ENCODE measurements at regions not wholly inside any gene's neighbourhood (a gene's known extent, or its start where the extent isn't known, plus 50 kb on each side); places are given as distances from the start of the nearest gene placed in this dataset.
"Not testable (repeated sequence)": the region's sequence is repeated elsewhere in the genome, so short reads cannot be mapped to it uniquely, and the experiment has no call there.

DNA sequence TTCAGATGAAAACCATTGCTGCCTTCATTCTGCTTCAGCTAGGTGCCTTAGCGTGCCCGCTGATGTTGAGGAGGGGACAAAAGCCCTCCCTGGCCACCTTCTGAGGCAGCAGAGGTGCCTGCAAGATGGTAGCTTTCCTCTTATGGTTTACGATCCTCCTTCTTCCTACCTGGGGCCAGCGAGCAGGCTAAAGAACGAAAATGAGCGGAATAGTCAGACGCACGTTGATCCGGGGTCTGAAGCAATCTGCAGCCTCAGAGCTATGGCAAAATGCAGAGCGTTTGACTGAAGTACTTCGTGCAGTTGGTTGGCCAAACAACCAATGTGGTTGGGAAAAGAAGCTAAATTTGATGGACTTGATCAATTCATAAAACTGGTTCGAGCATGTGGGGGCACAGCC lies 95.5 kb downstream of the GATA3 start:
- no peak for DNase-seq
- H3K9me3 ChIP-seq (replicated peaks; ENCODE audit: control insufficient read depth, low read depth, low read length): no peaks in the 10 kb centered on the region
- no peaks in the 10 kb centered on the region for H3K36me3 ChIP-seq (ENCODE audit: control insufficient read depth, insufficient read depth, low read length)
- 92% methylated on average over 11 of the region's 12 CpGs for WGBS (ENCODE audit: insufficient coverage)
- no peak overlapping the region for H3K4me3 ChIP-seq (ENCODE audit: low read length)
- H3K4me1 ChIP-seq (ENCODE audit: control insufficient read depth, insufficient read depth, low read length): no peaks in the 10 kb centered on the region
- no peak overlapping the region for H3K27ac ChIP-seq (ENCODE audit: low read length)
- no peaks in the 10 kb centered on the region for H3K27me3 ChIP-seq (ENCODE audit: control insufficient read depth, insufficient read depth, low read length)

DNA sequence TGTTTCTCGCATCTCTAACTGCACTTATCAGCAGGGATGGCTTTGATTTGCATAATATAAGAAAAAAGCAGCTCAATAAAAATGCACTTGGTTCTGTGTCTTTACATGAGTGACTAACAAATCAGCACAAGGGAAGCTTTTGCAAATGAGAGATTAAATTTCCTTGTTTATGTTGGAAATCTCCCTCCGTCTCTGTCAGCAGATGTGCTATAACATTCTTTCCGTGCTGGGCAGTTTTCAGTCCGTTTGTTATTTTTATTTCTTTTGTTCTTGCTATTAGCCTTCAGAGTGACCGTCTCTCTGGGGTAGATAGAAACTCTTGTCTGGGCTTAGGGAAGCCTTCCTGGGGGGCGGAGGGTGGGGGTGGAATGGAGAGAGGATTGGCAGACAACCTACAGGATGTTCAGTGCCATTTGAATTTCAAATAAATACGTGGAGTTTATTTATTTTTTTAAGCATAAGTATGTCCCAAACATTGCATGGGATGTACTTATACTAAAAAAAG lies 96.0 kb downstream of the GATA3 start:
- Histone ChIP-seq H3K27ac (ENCODE audit: low read length) (no peak overlapping the region), H3K36me3 (ENCODE audit: control insufficient read depth, insufficient read depth, low read length) (no peaks in the 10 kb centered on the region), H3K9me3 (replicated peaks; ENCODE audit: control insufficient read depth, low read depth, low read length) (no peaks in the 10 kb centered on the region), H3K27me3 (ENCODE audit: control insufficient read depth, insufficient read depth, low read length) (no peaks in the 10 kb centered on the region), H3K4me3 (ENCODE audit: low read length) (no peak overlapping the region), H3K4me1 (ENCODE audit: control insufficient read depth, insufficient read depth, low read length) (no peaks in the 10 kb centered on the region)
- no peak for DNase-seq
- 71% methylated on average over 4 of the region's 7 CpGs for WGBS (ENCODE audit: insufficient coverage)

DNA sequence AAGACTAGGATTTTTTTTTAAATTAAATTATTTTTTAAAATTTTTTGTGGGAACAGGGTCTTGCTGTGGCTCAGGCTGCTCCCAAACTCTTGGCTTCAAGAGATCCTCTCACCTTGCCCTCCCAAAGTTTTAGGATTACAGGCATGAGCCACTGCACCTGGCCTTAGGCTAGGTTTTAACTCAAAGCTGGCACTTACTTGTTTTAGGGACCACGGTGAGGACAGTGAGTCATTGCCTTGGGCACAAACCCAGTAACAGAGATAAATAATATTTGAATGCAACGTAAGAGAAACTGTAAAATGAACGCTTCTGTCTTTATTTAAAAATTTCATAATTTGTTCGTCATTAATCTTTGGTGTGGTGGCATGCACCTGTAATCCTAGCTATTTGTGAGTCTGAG lies 96.6 kb downstream of the GATA3 start:
- Histone ChIP-seq H3K36me3 (ENCODE audit: control insufficient read depth, insufficient read depth, low read length) (no peaks in the 10 kb centered on the region), H3K4me3 (ENCODE audit: low read length) (no peak overlapping the region), H3K27me3 (ENCODE audit: control insufficient read depth, insufficient read depth, low read length) (no peaks in the 10 kb centered on the region), H3K4me1 (ENCODE audit: control insufficient read depth, insufficient read depth, low read length) (no peaks in the 10 kb centered on the region), H3K9me3 (replicated peaks; ENCODE audit: control insufficient read depth, low read depth, low read length) (no peaks in the 10 kb centered on the region), H3K27ac (ENCODE audit: low read length) (no peak overlapping the region)
- DNase-seq: no peak
- 60% methylated on average over 2 of the region's 4 CpGs for WGBS (ENCODE audit: insufficient coverage)

DNA sequence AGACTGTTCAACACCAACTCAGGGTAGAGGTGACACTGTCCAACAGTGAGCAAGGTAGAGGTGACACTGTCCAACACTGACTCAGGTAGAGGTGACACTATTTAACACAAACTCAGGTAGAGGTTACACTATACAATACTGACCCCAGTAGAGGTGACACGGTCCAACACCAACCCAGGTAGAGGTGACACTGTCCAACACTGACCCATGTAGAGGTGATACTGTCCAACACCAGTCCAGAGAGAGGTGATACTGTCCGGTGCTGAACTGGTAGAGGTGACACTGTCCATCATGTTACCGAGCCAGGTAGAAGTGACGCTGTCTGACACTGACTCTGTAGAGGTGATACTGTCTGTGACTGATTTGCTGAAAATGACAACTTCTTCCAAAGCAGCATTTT lies 102.4 kb downstream of the GATA3 start:
- H3K27me3 ChIP-seq (ENCODE audit: control insufficient read depth, insufficient read depth, low read length): no peaks in the 10 kb centered on the region
- H3K27ac ChIP-seq (ENCODE audit: low read length): no peak overlapping the region
- no peaks in the 10 kb centered on the region for H3K9me3 ChIP-seq (replicated peaks; ENCODE audit: control insufficient read depth, low read depth, low read length)
- 100% methylated on average over 1 of the region's 4 CpGs for WGBS (ENCODE audit: insufficient coverage)
- H3K4me3 ChIP-seq (ENCODE audit: low read length): no peak overlapping the region
- DNase-seq: no peak
- no peaks in the 10 kb centered on the region for H3K4me1 ChIP-seq (ENCODE audit: control insufficient read depth, insufficient read depth, low read length)
- H3K36me3 ChIP-seq (ENCODE audit: control insufficient read depth, insufficient read depth, low read length): no peaks in the 10 kb centered on the region

DNA sequence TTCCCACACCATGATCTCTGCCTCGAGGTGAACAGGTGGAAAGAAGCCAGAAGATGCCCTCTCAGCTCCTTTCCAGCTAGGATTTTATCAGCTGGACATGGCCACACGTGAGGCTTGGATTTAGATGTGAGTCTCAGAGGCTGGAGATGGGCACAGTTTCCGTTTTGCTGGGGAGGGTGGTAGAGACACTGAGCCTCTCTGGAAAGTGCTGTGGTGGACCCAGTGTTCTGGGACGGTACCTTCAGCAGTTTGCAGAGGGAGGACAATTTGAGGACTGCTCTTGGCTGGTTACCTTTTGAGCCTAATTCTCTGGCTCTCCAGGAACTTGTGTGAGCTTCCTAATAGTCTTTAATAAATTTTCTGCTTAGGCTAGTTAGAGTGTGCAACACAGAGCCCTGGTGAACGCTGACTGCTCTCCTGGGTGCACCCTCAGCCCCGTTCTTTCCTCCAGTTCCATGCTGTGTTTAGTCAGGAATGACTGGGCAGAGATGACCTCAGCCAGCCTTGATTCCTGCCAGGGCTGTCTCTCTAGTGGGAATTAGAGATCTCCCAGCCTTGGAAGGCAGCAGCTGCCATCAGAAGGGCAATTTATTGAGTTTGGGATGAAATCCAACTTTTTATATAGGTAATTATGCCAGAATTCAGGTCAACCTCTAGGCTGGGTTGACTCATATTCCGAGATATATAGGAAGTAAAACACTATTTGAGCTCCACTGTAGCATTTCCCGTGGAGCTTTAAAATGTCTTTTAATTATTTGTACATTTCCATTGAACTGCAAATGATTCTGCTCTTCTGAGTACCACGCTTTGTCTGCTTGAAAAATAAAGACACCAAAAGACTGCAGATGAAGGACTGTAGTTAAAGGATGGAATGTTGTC lies 103.9 kb downstream of the GATA3 start:
- WGBS (ENCODE audit: insufficient coverage): 53% methylated on average over 4 of the region's 9 CpGs
- H3K4me3 ChIP-seq (ENCODE audit: low read length): no peak overlapping the region
- H3K27ac ChIP-seq (ENCODE audit: low read length): no peak overlapping the region
- no peak for DNase-seq
- no peaks in the 10 kb centered on the region for H3K36me3 ChIP-seq (ENCODE audit: control insufficient read depth, insufficient read depth, low read length)
- H3K27me3 ChIP-seq (ENCODE audit: control insufficient read depth, insufficient read depth, low read length): no peaks in the 10 kb centered on the region
- no peaks in the 10 kb centered on the region for H3K9me3 ChIP-seq (replicated peaks; ENCODE audit: control insufficient read depth, low read depth, low read length)
- no peaks in the 10 kb centered on the region for H3K4me1 ChIP-seq (ENCODE audit: control insufficient read depth, insufficient read depth, low read length)

DNA sequence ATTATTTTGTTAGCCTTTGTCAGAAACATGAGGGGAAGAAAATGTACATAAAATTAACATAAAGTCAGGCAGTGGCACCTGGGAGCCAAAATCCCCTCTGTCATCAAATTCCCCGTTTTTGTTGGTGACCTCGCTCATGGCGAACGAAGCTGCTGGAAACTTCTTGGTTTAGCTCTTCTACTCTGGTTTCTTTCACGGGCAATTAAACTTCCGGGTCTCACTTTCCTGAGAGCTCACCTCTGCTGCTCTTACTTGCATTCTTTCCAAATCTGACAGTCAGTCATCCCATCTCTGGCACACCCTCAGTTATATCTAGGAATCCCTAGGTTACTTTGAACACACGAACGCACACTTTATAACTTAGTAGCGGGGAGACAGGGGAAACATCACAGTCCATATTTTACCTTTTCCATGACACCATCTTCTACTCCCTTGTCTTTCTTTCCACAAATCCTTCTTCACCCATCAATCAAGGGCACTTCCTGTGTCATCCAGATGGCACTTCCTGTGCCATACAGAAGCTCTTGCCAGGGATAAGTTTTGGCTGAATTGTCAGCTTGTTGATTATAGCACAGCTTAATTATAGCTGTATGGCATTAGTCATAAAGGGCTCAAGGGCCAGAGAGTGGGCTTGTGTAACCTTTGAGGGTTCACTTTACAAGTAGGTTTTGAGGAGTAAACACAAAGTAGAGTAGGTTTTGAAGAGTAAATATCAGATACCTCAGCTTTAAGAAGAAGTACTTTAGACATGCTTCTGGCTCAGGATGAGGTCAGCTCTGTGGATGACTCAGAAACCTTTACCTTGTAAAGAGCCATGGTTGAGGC lies 105.1 kb downstream of the GATA3 start:
- H3K9me3 ChIP-seq (replicated peaks; ENCODE audit: control insufficient read depth, low read depth, low read length): no peaks in the 10 kb centered on the region
- no peak overlapping the region for H3K4me3 ChIP-seq (ENCODE audit: low read length)
- H3K4me1 ChIP-seq (ENCODE audit: control insufficient read depth, insufficient read depth, low read length): no peaks in the 10 kb centered on the region
- no peaks in the 10 kb centered on the region for H3K27me3 ChIP-seq (ENCODE audit: control insufficient read depth, insufficient read depth, low read length)
- no peaks in the 10 kb centered on the region for H3K36me3 ChIP-seq (ENCODE audit: control insufficient read depth, insufficient read depth, low read length)
- 82% methylated on average over 9 of the region's 9 CpGs for WGBS (ENCODE audit: insufficient coverage)
- H3K27ac ChIP-seq (ENCODE audit: low read length): no peak overlapping the region
- no peak for DNase-seq

DNA sequence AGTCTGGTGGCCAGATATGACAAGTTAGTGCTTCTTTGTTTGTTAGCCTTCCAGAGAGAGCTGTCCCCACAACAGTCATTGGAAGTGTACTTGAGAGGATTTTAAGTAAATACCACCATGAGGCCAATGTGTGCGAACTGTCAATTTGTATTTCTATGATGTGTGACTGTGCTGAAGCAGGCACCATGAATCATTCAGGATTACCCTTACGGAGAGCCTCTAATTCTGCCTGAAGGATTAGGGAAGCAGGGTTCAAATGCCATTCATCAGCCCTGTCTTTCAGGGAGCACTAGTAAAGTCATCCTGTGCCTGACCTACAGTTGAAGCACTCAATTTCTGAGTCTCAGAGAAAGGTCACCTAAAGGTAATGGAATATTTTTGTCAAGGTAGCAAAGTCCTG lies 109.3 kb downstream of the GATA3 start:
- no peaks in the 10 kb centered on the region for H3K9me3 ChIP-seq (replicated peaks; ENCODE audit: control insufficient read depth, low read depth, low read length)
- no peaks in the 10 kb centered on the region for H3K36me3 ChIP-seq (ENCODE audit: control insufficient read depth, insufficient read depth, low read length)
- H3K27me3 ChIP-seq (ENCODE audit: control insufficient read depth, insufficient read depth, low read length): no peaks in the 10 kb centered on the region
- H3K27ac ChIP-seq (ENCODE audit: low read length): no peak overlapping the region
- no peak overlapping the region for H3K4me3 ChIP-seq (ENCODE audit: low read length)
- no peaks in the 10 kb centered on the region for H3K4me1 ChIP-seq (ENCODE audit: control insufficient read depth, insufficient read depth, low read length)
- DNase-seq: no peak
- WGBS (ENCODE audit: insufficient coverage): 51% methylated on average over 2 of the region's 2 CpGs

DNA sequence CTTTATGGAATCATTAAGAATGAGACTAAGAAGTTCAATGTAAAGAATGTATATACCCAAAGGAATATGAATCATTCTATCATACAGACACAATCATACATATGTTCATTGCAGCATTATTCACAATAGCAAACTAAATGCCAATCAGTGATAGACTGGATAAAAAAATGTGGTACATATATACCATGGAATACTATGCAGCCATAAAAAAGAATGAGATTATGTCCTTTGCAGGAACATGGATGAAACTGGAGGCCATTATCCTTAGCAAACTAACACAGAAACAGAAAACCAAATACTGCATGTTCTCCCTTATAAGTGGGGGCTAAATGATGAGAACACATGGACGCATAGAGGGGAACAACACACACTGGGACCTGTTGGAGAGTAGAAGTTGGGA lies 110.2 kb downstream of the GATA3 start:
- H3K27ac ChIP-seq (ENCODE audit: low read length); H3K27me3 ChIP-seq (ENCODE audit: control insufficient read depth, insufficient read depth, low read length); H3K36me3 ChIP-seq (ENCODE audit: control insufficient read depth, insufficient read depth, low read length); H3K9me3 ChIP-seq (replicated peaks; ENCODE audit: control insufficient read depth, low read depth, low read length); H3K4me1 ChIP-seq (ENCODE audit: control insufficient read depth, insufficient read depth, low read length); DNase-seq; H3K4me3 ChIP-seq (ENCODE audit: low read length): not testable (repeated sequence)
- no CpG with 5 or more reads among the region's 1 CpG for WGBS (ENCODE audit: insufficient coverage)

DNA sequence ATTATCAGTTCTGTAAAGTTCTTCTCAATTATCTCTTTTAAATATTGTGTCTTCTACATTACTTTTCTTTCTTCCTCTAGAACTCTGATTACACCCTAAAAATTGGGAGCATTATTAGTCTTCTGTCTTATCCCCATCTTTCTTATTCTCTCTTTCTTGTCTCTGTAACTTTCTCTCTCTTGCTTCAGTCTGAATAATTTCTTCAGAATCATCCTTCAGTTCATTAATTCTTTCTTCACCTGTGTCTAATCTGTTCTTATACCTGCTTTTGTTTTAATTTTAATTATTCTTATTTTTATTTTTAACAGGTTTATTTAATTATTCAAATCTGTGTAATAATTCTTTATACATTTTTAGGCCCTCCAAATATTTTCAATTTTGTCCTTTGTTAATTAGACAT lies 114.3 kb downstream of the GATA3 start:
- no peak for DNase-seq
- Histone ChIP-seq H3K4me1 (ENCODE audit: control insufficient read depth, insufficient read depth, low read length) (no peaks in the 10 kb centered on the region), H3K4me3 (ENCODE audit: low read length) (no peak overlapping the region), H3K27ac (ENCODE audit: low read length) (no peak overlapping the region), H3K9me3 (replicated peaks; ENCODE audit: control insufficient read depth, low read depth, low read length) (peaks cover 8% of the 10 kb centered on the region), H3K27me3 (ENCODE audit: control insufficient read depth, insufficient read depth, low read length) (no peaks in the 10 kb centered on the region), H3K36me3 (ENCODE audit: control insufficient read depth, insufficient read depth, low read length) (no peaks in the 10 kb centered on the region)

DNA sequence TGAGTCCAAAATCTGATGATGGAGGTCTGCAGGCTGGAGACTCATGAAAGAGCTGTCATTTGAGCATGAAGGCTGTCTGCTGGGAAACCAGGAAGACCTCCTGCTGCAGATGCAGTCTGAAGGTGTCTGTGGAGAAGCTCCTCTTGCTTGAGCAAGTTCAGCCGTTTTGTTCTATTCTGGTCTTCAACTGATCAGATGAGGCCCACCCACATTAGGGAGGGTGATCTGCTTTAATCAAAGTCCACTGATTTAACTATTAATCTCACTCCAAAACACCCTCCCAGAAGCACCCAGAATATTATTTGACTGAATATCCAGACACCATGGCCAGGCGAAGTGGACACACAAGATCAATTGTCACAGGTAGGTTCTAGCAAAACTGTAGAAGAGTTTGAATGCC lies 116.5 kb downstream of the GATA3 start:
- Histone ChIP-seq H3K27me3 (ENCODE audit: control insufficient read depth, insufficient read depth, low read length) (no peaks in the 10 kb centered on the region), H3K36me3 (ENCODE audit: control insufficient read depth, insufficient read depth, low read length) (no peaks in the 10 kb centered on the region), H3K4me1 (ENCODE audit: control insufficient read depth, insufficient read depth, low read length) (no peaks in the 10 kb centered on the region), H3K9me3 (replicated peaks; ENCODE audit: control insufficient read depth, low read depth, low read length) (peaks cover 8% of the 10 kb centered on the region), H3K4me3 (ENCODE audit: low read length) (no peak overlapping the region), H3K27ac (ENCODE audit: low read length) (no peak overlapping the region)
- no CpG with 5 or more reads among the region's 2 CpGs for WGBS (ENCODE audit: insufficient coverage)
- no peak for DNase-seq
